Esophagus squamous epithelium (tissue), 5 donors: ENCODE measurements at regions not wholly inside any gene's neighbourhood (a gene's known extent, or its start where the extent isn't known, plus 50 kb on each side); places are given as distances from the start of the nearest gene placed in this dataset.

Experiments used
- DNase-seq: peaks from one replicate; lab custom pipeline; 2025; lab: John Stamatoyannopoulos, UW
- H3K27ac ChIP-seq, 4 donors: fragments of 200-600 bp; sonication (generic); one replicate each; pipeline ENCODE4 v1.5.1; 2016 to 2019; ENCODE audit warnings: mild to moderate bottlenecking in 1 of 4
- H3K27me3 ChIP-seq, 4 donors: fragments of 200-600 bp; sonication (generic); 1 replicate in 3 of 4; 2 replicates in 1 of 4; pipeline versions ENCODE4 v1.5.1 to v1.6.0; 2017 to 2021; ENCODE audit warnings: antibody characterized with exemption in 1 of 4
- H3K36me3 ChIP-seq, 3 donors: fragments of 200-600 bp; sonication (generic); one replicate each; pipeline ENCODE4 v1.5.1; 2016 to 2019
- H3K4me1 ChIP-seq, 3 donors: fragments of 200-600 bp; sonication (generic); one replicate each; pipeline ENCODE4 v1.5.1; 2017 to 2019
- H3K4me3 ChIP-seq, 4 donors: fragments of 200-600 bp; sonication (generic); 1 replicate in 3 of 4; 2 replicates in 1 of 4; pipeline ENCODE4 v1.5.1; 2016 to 2019; ENCODE audit warnings: mild to moderate bottlenecking in 2 of 4, moderate library complexity in 1 of 4
- H3K9me3 ChIP-seq, 3 donors: fragments of 200-600 bp; sonication (generic); one replicate each; pipeline ENCODE4 v1.5.1; 2016 to 2019
- CTCF ChIP-seq, 6 experiments: fragments of 450-650 bp in 4 of 6; fragments of 200-600 bp in 2 of 6; sonication (generic) in 2 of 6; IDR thresholded peaks; one replicate each; pipeline ENCODE4 v1.5.1; 2016 to 2019; ENCODE audit warnings: antibody characterized with exemption in 6 of 6, mild to moderate bottlenecking in 4 of 6, moderate library complexity in 4 of 6
- POLR2A ChIP-seq, 4 donors: fragments of 450-650 bp; IDR thresholded peaks; one replicate each; pipeline ENCODE4 v1.6.1; 2017; ENCODE audit warnings: antibody characterized with exemption in 4 of 4, mild to moderate bottlenecking in 4 of 4, moderate library complexity in 3 of 4
- WGBS, 2 donors: methylation state at CpG; one replicate each; pipeline ENCODE4 v1.1.5; 2018; 5-methylcytosine and 5-hydroxymethylcytosine counted together
- intact Hi-C: fragments of 100-400 bp; cut with DNase I; formaldehyde crosslinking; loops from one replicate; pipeline ENCODE4 v1.15.0; 2022
- donor health status: DM: yes; HTN: yes; CAD: no.

DNA sequence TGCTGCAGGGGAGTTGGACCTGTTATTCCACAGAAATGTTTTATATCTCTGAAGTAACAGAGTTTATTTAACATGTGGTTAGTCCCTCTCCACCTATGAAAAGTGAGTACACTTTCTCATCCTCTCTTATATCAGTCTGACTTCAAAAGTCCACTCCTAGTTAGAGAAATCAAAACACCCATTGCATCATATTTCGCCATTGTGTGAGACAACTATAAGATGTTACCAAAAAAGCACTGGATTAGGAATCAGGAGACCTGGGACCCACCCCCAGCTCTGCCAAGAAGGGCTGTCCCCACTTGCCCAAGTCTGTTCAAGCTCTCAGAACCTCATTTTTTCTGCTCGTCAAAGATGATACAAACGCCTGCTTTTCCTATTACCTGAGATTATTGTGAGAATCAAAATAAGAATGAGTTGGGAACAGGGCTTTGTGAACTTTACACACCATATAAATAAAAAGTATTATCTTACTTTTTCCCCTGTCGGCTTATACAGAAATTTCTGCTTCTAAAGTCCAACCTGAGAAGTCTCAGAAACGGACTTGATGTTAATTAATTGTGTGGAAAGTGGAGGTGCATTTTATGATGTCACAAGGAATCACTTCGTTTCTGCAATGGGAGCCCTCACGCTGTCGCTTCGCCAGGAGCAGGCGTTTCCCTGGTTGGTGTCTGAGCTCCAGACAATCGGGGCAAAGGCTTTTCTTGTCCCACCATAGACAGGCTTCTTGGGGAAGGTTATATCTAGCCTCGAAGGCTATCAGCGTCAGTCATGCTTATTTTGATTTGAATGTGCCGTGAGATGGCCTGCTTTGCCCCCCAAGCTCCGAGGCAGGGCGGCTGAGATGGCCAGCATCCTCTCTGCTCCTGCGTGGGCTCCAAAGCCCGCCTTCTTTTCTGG lies 89.6 kb upstream of the ZNF516 start:
- Histone ChIP-seq H3K4me1 (peaks cover 0 to 18% (median 0%) of the 10 kb centered on the region in 3 donors), H3K9me3 (no peaks in the 10 kb centered on the region), H3K4me3 (no peak overlapping the region), H3K36me3 (no peaks in the 10 kb centered on the region), H3K27me3 (peaks cover 0 to under 1% (median 0%) of the 10 kb centered on the region in 4 donors), H3K27ac (no peak overlapping the region)
- WGBS, 2 donors = 70 to 71% methylated on average over 15 to 18 of the region's 18 CpGs
- intact Hi-C loops = no loop called here
- no peak for DNase-seq
- TF ChIP-seq CTCF (IDR thresholded peaks at IDR 0.05) (no peak), POLR2A (IDR thresholded peaks at IDR 0.05) (no peak)

- Histone ChIP-seq H3K27ac (no peak overlapping the region), H3K36me3 (no peaks in the 10 kb centered on the region), H3K27me3 (peaks cover 0 to 11% (median 0%) of the 10 kb centered on the region in 4 donors), H3K4me3 (no peak overlapping the region), H3K4me1 (peaks cover 0 to 15% (median 0%) of the 10 kb centered on the region in 3 donors), H3K9me3 (no peaks in the 10 kb centered on the region)
- TF ChIP-seq CTCF (IDR thresholded peaks at IDR 0.05) = no peak
- TF ChIP-seq POLR2A (IDR thresholded peaks at IDR 0.05) = no peak
- intact Hi-C loops = no loop called here
- 80 to 82% methylated on average over 3 of the region's 3 CpGs for WGBS, 2 donors
- DNase-seq = no peak
These were observed 86.2 kb upstream of the ZNF516 start for GRCh38 chr18:76581261-76581660.

DNA sequence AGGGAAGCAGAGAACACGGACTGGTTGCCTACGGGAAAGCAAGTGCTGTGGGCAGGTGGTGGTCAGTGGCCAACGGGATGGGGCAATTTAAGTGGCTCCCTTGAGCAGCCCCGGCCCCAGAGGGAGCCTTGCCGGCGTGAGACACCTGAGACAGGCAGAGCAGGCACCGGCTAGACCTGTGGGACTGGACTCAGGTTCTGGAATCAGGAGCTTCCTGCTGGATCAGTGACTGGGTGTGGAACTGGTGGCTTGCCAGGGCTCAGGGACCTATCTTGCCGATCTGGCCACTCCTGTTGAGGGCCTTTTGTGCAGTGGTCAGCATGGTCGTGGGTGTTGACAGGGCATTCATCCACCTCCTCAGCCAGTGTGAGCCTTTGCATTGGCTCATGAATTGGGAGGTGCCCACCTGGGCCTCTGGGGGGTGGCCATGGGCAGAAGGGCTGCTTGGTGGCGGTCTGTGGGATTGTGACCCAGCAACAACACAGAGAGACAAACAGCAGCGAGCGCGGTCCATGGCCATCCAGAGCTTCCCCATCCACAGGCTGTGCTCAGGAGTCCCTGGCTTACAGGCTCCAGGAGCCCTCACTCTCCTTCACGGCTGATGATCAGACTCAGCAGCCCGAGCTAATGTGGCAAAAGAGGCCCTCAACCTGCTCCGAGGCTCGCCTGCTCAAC lies 85.4 kb upstream of the ZNF516 start:
- TF ChIP-seq CTCF (IDR thresholded peaks at IDR 0.05) (no peak), POLR2A (IDR thresholded peaks at IDR 0.05) (no peak)
- 74 to 88% methylated on average over 4 to 6 of the region's 17 CpGs for WGBS, 2 donors
- Histone ChIP-seq H3K4me3 (no peak overlapping the region), H3K4me1 (peaks cover 0 to 15% (median 0%) of the 10 kb centered on the region in 3 donors), H3K27me3 (peaks cover 0 to 11% (median 0%) of the 10 kb centered on the region in 4 donors), H3K27ac (no peak overlapping the region), H3K36me3 (no peaks in the 10 kb centered on the region), H3K9me3 (no peaks in the 10 kb centered on the region)
- intact Hi-C loops = no loop called here
- DNase-seq = no peak

DNA sequence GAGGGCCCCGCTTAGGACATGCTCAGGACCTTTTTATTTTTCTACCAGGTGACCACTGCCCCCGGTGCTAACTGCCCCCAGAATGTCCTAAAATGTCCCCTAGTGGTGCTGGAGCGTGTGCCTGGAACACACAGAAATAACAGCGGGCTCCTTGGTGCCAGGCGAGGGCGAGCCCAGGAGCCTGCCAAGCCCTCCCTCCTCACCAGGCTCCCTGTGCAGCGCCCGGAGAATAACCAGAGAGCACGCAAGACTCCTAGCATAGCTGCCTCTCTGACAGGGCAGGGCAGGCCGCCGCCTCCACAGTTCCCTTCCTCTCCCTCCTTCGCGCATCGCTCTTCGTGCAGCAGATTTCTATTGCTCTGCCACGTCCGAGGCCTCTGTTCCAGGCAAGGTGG lies 84.3 kb upstream of the ZNF516 start:
- 82 to 88% methylated on average over 11 to 14 of the region's 17 CpGs for WGBS, 2 donors
- Histone ChIP-seq H3K36me3 (no peaks in the 10 kb centered on the region), H3K27ac (no peak overlapping the region), H3K4me1 (peaks cover 0 to 15% (median 0%) of the 10 kb centered on the region in 3 donors), H3K4me3 (no peak overlapping the region), H3K27me3 (peaks cover 0 to 11% (median 0%) of the 10 kb centered on the region in 4 donors), H3K9me3 (no peaks in the 10 kb centered on the region)
- intact Hi-C loops = no loop called here
- no peak for TF ChIP-seq CTCF (IDR thresholded peaks at IDR 0.05)
- TF ChIP-seq POLR2A (IDR thresholded peaks at IDR 0.05) = no peak
- DNase-seq = no peak
